ENCODE measurements at regions not wholly inside any gene's neighbourhood (a gene's known extent, or its start where the extent isn't known, plus 50 kb on each side); places are given as distances from the start of the nearest gene placed in this dataset.

DNA sequence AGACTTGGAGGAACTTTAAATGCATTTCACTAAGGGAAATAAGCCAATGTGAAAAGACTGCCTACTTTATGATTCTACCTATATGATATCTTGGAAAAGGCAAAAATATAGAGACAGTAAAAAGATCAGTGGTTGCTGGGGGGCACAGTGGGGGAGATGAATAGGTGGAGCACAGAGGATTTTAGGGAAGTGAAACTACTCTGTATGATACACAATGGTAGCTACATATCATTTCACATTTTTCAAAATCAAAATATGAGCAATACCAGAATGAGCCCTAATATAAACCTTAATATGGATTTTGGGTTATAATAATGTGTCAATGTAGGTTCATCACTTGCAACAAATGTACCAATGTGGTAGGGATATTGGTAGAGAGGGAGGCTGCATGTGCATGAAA lies 161.4 kb upstream of the HTR1E start:
- TF ChIP-seq POLR2A (IDR thresholded peaks at IDR 0.05) = no peak
- TF ChIP-seq, protein P1, sequence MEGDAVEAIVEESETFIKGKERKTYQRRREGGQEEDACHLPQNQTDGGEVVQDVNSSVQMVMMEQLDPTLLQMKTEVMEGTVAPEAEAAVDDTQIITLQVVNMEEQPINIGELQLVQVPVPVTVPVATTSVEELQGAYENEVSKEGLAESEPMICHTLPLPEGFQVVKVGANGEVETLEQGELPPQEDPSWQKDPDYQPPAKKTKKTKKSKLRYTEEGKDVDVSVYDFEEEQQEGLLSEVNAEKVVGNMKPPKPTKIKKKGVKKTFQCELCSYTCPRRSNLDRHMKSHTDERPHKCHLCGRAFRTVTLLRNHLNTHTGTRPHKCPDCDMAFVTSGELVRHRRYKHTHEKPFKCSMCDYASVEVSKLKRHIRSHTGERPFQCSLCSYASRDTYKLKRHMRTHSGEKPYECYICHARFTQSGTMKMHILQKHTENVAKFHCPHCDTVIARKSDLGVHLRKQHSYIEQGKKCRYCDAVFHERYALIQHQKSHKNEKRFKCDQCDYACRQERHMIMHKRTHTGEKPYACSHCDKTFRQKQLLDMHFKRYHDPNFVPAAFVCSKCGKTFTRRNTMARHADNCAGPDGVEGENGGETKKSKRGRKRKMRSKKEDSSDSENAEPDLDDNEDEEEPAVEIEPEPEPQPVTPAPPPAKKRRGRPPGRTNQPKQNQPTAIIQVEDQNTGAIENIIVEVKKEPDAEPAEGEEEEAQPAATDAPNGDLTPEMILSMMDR (IDR thresholded peaks at IDR 0.05) = no peak
